ENCODE measurements at regions not wholly inside any gene's neighbourhood (a gene's known extent, or its start where the extent isn't known, plus 50 kb on each side); places are given as distances from the start of the nearest gene placed in this dataset.

GRCh38 chr12:131366261-131366871 is 344.5 kb upstream of the SFSWAP start:
- TF ChIP-seq CTCF (IDR thresholded peaks at IDR 0.05 in 4 of 5, conservative IDR thresholded peaks at IDR 0.05 in 1 of 5) = no peak
- TF ChIP-seq POLR2A (IDR thresholded peaks at IDR 0.05) = no peak

Measured in gastrocnemius medialis (tissue), 4 donors.